GM12875 (cell line): ENCODE measurements at regions not wholly inside any gene's neighbourhood (a gene's known extent, or its start where the extent isn't known, plus 50 kb on each side); places are given as distances from the start of the nearest gene placed in this dataset.

ENCODE experiments used
- H3K4me3 ChIP-seq: one replicate; pipeline ENCODE4 v1.5.1; 2011; ENCODE audit warnings: low read depth, low read length, control low read depth
- CTCF ChIP-seq: IDR thresholded peaks from 2 replicates; pipeline ENCODE4 v1.5.1; 2011; ENCODE audit warnings: low read depth, mild to moderate bottlenecking, control low read depth, inconsistent platforms, low read length, moderate library complexity, borderline replicate concordance; ENCODE audit not compliant: insufficient read depth

GRCh38 chr21:41581592-41582228, 73.8 kb upstream of the TMPRSS2 start:
- no peak overlapping the region for H3K4me3 ChIP-seq
- no peak for TF ChIP-seq CTCF

GRCh38 chr21:41580758-41581554, 73.0 kb upstream of the TMPRSS2 start:
- TF ChIP-seq CTCF, result no peak
- H3K4me3 ChIP-seq, result no peak overlapping the region

- no peak overlapping the region for H3K4me3 ChIP-seq
- no peak for TF ChIP-seq CTCF
Observed at GRCh38 chr21:41579692-41580091, 71.7 kb upstream of the TMPRSS2 start.

DNA sequence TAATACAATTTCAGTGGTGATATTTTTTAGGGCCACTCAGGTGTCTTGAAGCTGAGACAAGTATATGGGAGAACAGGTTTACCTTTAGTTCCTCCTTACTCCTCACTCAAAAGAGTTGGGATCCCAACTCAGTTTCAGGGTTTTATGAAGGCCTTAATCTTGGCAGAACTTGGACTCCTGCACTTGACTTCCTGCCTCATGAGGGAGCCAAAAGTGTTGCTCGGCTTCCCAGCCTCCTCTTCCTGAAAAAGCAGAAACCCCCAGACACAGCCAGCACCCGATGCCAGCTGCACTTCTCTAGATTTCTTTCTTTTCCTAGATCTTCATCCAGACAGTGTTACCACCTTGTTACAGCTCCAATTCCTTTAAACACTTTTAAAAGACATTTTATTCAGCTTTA, 70.8 kb upstream of the TMPRSS2 start:
- no peak for TF ChIP-seq CTCF

DNA sequence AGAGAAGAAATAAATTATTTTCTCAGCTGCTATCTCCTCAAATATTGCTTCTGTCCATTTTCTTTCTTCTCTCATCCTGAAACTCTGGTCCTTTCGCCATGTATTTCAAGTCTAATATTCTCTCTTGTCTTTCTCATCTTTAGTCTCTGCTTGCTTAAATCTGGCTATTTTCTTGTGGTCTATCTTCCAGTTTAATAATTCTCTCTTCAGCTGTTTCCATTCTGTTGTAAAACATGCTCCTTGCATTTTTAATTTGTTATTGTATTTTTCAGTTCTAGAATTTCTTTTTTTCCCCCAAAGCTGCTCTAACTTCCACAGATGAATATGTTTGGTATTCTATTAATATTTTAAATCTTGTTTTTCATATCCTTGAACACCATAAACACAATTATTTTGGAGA, 70.1 kb upstream of the TMPRSS2 start:
- no peak overlapping the region for H3K4me3 ChIP-seq
- no peak for TF ChIP-seq CTCF

More for the DNA sequence above, 70.8 kb upstream of the TMPRSS2 start:
- H3K4me3 ChIP-seq, result no peak overlapping the region

DNA sequence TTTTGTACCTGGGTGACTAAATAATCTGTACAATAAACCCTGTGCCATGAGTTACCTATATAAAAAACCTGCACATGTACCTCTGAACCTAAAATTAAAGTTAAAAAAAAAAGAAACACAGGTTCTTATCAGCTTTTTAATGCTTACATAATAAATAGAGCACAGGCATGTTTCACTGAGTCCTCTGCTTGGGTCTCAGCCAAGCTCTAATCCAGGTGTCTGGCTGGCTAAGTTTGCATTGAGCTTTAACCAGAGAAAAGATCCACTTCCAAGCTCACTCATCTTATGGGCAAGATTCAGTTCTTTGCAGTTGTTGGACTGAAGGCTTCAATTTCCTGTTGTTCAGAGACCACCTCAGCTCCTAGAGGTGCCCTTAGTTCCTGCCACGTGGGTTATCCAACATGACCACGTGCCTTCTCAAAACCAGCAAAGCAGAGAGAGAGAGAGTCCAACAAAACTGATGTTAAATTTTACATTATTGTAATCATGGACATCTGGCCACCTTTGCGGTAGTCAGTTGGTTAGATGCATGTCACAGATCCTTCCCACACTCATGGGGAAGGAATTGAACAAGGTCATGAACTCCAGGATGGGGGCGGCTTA, 68.2 kb upstream of the TMPRSS2 start:
- H3K4me3 ChIP-seq, result no peak overlapping the region
- no peak for TF ChIP-seq CTCF
